Suppressor macrophage (primary cell): ENCODE measurements at regions not wholly inside any gene's neighbourhood (a gene's known extent, or its start where the extent isn't known, plus 50 kb on each side); places are given as distances from the start of the nearest gene placed in this dataset.
"Not testable (repeated sequence)": the region's sequence is repeated elsewhere in the genome, so short reads cannot be mapped to it uniquely, and the experiment has no call there.

ENCODE experiments used
- DNase-seq, 4 experiments: peaks; one replicate each; pipeline ENCODE4 v3.0.0-alpha.2; 2020 to 2022

DNA sequence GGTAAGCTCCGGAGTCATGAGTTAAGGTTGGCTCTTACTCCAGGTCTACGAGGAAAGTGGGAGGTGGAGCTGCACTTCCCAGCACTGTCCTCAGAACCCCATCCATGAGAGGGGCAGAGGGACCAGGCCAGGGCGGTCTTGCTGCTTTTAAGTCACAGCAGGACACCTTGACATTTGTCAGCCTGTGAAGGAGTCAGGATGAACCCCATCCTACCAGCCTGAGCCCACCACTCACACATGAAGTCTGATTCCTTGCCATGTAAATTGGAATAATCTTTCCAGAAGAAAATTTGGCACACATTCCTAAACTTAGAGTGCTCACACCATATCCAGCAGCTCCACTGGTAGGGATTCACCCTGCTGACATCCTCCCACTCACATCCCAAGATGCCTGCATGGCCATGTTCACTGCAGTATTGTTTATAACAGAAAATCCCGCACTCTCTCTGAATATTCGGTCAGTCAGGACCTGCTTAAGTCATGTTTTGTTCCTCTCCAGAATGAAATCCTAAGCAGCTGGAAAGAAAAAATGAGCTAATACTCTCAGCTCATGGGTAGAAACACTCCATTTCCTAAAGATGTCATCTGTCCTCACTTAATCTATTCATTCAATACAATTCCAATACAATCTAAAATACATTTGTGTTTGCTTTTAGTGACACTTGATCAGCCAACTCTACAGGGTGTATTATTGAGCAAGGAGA, 79.3 kb upstream of the COL5A1 start:
- DNase-seq = no peak

DNA sequence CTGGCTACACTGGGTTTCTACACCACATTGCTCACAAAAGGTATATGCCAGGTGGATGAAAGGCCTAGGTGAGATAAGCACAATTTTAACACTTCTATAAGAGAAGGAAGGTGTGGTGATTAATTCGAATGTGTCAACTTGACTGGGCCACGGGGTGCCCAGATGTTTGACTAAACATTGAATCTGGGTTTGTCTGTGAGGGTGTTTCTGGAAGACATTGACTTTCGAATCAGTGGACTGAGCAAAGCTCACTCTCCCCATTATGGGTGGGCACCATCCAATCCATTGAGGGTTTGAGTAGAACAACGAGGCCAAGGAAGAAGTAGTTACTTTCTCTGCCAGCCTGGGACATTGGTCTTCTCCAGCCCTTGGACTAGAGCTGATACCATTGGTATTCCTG, 78.2 kb upstream of the COL5A1 start:
- DNase-seq = no peak

DNA sequence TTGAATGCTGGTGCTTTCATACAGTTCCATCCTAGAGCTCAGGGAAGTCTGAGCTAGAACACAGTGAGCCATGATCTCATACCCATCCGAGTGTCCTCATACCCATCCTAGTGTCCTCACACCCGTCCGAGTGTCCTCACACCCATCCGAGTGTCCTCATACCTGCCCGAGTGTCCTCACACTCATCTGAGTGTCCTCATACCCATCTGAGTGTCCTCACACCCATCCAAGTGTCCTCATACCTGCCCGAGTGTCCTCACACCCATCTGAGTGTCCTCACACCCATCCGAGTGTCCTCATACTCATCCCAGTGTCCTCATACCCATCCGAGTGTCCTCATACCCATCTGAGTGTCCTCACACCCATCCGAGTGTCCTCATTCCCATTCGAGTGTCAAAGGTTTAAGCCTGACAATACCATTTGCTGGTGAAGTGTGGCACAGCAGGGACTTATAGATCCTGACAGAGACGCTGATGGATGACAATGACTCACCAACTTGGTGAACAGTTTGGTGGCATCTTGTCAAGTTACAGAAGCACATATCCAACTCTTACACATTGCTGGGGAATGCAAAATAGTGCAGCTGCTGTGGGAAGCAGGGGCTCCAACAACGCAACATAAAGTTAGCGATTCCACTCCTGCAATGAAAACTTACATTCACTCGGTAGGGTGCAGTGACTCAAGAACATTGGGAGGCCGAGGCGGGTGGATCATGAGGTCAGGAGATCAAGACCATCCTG, 77.0 kb upstream of the COL5A1 start:
- DNase-seq = no peak

DNA sequence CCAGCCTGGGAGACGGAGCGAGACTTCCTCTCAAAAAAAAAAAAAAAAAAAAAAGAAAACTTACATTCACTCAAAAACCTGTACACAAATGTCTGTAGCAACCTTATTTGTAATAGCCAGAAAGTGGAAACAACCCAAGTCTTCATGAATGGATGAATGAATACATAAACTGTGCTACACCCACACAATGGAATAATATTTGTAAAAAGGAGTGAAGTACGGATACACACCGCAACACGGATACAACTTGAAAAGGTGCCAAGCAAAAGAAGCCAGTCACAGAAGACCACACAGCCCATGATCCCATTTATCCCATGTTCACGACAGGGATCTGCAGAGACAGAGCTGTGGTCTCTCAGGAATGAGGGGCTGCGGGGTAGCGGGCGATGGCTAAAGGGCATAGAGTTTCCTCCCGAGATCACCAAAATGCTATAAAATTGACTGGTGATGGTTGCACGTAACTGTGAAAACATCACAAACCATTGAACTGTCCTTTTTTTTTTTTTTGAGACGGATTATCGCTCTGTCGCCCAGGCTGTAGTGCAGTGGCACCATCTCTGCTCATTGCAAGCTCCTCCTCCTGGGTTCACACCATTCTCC, 76.2 kb upstream of the COL5A1 start:
- DNase-seq = no peak

DNA sequence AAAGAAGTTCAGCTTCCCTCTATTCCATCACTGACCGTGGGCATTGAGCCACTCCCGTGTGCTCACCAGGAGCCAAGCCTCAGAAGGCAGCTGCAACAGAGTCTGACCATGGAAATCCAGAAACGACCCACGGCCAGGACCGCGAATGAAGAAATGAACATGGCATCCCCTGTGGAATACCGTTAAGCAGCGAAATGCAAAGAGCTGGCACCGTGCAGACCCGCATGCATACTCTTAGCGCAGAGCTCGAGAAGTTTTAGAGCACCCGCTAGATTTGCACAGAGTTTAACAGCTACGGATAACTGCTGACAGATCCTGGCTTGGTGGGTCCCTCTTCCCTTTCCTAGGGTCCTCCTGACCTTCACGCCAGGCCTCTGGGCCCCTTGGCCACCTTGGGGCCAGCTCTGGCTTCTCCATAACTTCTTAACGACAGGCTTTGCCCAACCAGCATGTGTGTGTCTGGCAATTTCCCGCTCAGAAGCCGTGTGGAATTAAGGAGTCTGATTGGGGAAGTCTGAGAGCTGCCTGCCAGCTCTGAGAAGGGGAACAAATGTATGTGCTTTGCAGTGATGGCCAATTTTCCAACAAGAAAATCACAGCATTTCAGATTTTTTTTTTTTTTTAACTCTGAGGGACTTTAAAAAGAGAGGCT, 75.3 kb upstream of the COL5A1 start:
- no peak for DNase-seq

DNA sequence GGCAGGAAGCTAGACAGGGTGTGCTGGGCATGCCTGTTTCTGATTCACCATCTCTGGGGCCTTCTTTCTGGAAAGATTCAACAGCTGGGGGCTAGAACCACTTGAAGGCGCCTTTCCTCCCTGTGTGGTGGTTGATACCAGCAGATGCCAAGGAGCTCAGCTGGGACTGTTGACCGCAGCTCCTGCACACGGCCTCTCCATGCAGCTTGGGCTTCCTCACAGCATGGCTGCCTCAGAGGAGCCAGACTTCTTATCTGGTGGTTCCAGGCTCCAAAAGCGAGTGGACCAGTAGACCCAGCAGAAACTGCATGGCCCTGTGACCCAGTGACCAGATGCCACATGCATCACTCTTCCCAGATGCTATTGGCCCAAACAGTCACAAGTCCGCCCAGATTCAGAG, 74.7 kb upstream of the COL5A1 start:
- DNase-seq = no peak

DNA sequence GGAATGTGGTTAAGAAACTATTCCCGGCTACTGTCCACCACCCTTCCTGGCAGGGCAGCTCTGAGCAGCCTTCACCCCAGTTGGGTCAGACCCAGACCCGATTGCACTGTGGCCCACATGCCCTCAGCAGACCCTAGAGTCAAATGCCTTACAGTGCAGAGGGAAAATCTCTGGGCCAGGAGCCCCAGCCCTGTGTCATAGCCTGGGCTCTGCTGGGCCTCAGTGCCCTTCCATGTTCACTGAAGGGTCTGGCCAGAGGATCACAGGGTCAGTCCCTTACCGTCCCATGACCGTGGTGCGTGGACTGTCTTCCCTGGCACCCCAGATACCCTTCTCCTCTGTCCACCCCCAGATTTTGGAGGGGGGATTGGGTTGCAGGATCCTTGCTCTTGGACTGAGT, 73.5 kb upstream of the COL5A1 start:
- DNase-seq = no peak

DNA sequence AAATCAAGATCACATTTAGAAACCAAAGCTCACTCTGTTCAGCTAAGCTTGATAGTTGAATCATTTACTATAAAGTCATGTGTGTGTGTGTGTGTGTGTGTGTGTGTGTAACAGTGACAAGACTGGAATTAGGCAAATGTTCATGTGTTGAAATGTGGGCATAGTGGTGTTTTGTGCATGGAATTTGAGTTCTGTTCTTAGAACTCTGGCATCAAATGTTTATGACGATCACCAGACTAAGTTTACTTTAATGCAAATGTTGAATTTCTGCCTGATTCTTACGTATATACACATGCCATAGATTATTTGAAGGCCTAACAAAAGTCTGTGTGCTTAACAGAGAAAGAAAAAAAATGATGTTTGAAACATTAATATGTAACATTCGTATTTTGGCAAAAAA, 72.8 kb upstream of the COL5A1 start:
- no peak for DNase-seq

DNA sequence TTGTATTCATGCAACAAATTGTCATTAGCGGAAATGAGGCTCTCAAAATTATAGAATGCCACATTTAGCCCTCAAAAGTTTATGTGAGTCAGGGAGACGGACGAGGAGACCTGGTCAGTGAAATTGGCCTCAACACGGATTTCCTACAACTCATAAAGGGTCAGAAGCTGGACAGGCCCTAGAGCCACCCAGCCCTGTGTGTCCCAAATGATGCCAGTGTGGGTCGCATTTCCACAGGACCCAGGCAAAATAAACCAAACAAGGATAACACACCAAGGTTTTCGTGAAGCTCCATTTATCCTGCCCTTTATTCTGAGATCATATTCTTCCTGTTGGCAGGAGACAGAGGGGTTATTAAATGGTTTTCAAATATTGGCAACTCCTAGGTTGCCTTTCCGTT, 72.0 kb upstream of the COL5A1 start:
- DNase-seq = no peak

DNA sequence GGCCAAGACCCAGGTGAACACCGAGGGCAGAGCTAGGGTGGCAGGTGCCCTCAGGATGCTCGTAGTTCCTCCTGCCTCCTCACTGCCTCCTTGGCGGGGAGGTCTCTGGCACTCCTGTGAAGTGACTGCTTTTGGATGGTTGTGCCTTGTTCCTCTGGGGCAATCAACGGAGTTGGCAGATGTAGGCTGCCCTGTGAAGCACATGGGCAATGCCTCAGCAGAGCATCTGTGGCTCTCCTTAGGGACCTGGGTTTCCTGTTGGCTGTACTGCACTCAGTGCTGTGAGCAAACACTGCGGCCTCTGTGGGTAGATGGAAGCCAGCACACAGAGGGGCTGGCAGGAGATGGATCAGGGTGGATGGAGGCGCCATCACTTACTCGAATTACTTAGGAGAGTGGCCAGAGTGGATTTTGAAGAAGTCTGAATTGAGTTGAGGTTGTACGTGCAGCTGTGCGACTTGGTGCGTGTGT, 71.4 kb upstream of the COL5A1 start:
- DNase-seq = no peak

DNA sequence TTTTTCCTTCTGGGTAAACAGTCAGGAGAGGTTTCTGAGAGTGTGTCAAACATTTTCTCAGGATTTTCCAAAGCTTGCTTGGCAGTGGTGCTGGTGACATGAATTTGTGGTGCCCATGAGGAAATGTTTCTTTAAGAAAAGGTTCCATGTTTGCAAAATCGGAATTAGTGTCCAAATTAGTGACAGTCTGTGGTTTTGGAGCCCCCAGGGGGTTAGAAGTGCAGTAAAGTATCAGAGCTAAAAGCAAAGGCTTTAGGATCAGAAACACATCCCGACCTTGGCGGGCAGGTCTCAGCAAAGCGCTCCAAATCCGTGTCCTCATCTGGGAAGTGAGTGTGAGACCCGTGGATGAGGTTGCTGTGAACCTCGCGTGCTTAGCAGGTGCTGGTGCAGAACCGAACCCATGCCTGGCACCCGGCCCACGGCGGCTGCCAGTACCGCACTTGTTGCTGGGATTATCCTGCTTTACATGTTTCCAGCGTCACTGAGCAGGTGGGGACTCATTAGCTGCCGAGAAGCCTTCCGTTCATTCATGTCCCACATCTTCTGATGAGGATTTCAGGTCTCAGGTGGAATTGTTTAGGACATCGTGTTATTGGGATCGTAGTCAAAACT, 70.8 kb upstream of the COL5A1 start:
- DNase-seq = no peak

DNA sequence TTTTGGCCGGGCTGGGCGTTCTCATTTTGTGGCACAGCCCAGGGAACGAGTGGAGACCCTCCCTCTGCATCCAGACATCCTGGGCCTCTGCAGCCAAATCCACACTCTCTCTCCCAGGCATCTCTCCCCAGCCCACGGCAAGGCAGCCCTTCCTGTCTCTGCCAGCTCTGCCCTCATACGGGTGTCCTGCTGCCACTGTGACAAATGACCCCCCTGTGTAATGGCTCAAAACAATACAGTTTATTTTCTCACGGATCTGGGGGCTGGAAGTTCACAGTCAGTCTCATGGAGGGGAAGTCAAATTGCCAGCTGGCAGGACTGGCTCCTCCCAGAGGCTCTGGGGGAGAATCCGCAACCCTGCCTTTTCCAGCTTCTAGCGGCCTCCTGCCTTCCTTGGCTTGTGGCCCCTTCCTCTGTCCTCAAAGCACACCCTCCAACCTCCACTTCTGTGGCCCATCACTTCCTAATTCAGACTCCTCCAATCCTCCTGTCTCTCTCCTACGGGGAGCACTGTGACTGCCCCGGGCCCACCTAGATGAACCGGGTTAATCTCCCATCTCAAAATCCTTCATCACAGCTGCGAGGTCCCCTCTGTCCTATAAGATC, 70.2 kb upstream of the COL5A1 start:
- no peak for DNase-seq

DNA sequence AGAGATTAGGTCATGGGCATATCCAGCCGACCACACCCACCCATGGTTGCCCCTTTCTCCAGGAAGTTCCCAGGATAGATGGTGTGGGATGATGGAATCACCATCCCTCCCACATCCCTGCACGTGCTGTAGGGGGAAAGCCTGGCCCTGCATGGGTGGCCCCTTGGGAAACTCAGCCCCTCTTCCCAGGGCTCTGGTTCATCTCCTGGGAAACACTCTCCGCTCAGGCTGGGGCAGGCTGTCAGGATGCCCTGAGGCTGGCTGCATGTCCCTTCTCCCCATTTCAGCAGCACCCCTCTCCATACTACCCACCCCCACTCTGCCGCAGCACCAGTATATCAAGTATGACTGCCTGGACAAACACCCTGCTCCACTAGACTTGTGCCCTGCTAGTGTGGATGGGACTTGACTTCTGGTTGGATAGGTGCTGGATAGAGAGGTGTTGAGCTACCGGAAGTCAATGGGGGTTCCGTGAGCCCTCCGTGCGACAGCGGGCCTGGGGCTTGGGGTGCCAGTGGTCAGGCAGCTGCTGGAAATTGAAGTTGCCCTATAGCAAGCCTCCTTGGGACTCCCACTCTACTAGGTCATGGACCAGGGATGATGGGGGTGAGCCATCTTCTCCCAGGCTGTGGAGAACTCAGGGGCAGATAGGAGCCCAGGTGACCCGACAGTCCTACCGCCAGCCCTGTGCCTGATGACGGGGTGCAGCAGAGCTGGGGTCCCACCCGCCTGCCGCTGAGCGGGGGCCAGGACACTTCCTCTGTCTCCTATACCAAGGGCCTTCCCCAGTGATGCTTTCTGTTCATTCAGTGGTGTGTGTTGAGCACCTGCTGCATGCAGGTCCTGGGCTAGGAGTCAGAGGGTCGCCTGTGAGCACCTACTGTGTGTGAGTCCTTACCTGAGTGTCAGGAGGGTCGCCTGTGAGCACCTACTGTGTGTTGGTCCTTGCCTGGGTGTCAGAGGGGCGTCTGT, 69.4 kb upstream of the COL5A1 start:
- no peak for DNase-seq

DNA sequence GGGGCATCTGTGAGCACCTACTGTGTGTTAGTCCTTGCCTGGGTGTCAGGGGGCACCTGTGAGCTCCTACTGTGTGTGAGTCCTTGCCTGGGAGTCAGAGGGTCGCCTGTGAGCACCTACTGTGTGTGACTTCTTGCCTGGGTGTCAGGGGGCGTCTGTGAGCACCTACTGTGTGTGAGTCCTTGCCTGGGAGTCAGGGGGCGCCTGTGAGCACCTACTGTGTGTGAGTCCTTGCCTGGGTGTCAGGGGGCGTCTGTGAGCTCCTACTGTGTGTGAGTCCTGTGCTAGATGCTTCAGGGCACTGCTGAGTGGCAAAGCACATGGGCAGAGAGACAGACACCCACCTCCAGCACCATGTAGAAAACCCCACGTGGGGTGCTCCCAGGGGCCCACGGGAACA, 66.9 kb upstream of the COL5A1 start:
- DNase-seq = not testable (repeated sequence)

DNA sequence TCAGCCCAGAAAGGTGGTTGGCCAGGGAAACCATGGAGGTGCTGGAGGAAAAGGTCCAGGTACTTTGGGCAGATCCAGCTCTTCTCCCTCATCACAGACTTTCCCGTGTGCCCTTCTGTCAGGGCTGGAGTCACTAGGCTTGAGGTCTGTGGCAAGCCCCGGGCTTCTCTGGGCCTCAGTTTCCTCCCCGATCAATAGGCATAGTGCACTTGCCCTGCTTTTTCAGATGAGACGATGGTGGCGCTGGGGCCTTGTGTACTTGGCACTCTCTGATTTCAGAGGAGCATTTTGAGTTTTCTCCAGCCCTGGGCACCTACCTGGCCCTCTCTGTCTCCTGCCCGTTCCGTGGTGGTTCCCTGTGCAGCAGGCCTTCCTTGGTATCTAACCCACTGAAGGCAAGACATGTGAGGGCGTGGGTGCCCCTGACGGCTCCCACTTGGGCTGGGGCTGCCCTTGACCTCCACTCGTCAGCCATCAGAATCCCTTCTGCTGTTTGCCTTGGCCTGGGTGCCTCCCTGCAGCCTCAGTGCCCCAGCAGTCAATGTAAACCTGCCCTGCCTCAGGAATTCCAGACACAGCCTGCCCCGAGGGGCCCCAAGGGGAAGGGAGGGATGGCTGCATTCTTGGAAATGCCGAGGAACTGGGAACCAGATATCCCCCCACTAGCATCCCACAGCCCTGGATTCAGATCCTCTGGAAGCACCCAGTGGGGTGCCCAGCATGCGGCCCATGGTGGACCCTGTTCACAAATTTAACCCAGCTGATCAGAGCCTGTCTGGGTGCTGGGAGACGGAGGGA, 66.3 kb upstream of the COL5A1 start:
- no peak for DNase-seq

DNA sequence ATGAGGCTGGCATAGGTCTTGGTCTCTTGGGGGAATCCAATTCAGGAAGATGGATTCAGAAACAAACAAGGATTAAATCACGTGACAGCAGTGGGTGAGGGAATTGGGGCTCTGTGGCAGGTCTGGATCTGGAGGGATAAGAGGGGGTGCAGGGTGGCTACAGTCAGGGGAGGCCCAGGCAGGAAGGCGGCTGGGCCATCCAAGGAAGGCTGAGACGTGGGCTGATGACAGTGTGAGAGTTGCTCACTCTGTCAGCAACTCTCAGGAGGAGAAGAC, 65.8 kb upstream of the COL5A1 start:
- DNase-seq = no peak

DNA sequence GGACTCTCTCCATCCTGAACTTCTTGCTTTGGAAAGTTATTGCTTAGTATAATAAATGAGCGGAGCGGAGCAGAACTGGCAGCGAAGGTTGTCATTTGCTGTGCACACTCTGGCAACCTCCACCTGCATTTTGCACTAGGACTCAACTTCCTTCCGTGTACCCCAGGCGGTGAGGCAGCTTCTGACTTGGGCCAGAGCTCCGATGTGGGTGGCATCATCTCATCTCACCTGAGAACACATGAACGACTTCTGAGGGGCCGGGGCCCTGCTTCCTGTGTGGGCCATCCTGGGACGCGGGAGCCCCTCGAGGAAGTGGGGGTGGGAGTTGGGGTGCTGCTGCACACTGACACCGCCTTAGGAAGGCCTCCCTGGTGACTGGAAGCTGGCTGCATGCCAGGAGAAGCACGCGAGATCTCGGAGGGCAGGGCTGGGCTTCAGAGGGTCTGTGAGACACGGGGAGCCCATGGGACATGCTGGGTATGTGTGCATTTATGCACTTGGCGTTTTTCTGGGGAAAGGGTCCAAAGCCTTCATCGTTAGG, 56.5 kb upstream of the COL5A1 start:
- no peak for DNase-seq

DNA sequence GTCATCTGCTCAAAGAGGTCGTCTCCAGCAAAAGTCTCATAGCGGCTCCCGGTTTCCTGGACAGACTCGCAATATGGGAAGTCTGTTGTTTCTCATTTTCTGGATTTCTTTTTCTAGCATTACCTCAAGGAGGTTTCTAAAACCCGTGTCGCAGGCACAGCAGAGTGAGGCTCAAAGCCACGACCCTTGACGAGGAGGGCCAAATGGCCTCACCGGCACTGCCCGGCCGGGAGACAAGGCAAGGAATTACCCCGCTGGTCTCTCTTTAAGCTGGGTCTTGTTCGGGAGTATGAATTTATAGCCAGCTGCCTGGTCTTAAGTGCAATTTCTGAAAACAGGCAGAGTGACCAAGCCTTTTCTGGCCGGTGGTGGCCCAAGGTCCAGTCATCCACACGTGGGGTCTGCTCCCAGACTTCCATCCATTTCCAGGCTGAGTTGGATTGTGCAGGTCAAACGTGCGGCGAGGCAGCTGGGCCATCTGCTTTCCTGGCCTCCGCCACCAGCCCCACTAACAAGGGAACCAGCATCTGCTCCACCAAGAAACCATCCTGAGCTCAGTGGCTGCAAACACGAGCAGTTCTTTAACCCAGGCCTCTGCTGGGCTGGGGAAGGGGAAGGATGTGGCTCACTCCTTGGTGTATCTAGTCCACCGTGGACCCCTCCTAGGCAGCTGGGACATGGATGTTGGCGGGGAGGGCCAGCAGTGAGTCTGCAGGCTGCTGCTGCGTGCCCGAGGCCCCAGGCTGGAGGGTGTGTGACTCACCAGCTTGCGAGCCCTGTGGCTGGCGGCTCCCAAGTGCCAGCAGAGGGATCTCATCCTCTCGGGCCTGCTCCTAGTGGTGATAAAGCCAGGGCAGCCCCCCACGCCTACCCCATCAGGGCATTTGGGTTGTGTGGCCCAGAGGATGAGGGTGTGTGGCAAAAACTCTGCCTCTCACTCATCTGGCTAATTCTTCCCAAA, 55.6 kb upstream of the COL5A1 start:
- DNase-seq = no peak

DNA sequence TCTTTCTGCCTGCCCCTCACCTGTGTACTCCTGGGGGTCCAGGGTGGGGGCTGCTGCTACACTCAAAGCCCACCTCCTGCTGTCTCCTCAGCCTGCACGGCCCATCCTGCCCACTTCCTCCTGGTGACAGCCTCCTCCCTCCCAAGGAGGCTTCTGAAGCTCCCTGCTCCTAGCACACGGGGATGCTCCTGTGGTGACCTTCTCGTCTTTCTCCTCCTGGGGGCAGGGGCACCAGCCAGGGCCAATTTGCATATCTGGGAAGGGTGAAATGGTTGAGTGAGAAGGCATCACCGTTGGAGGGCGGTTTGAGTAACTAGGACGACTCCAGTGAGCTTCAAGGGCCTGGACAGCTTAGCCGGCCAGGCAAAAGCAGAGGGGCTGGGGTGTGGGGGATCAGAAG, 51.9 kb upstream of the COL5A1 start:
- DNase-seq = no peak
